Gastroesophageal sphincter (tissue), 3 donors: ENCODE measurements at regions not wholly inside any gene's neighbourhood (a gene's known extent, or its start where the extent isn't known, plus 50 kb on each side); places are given as distances from the start of the nearest gene placed in this dataset.

Source experiments
- EP300 ChIP-seq: sonication (generic); formaldehyde crosslinking; IDR thresholded peaks from one replicate; pipeline ENCODE4 v1.6.1; 2017; ENCODE audit warnings: antibody characterized with exemption, mild to moderate bottlenecking
- POLR2A ChIP-seq, 2 donors: fragments of 450-650 bp; IDR thresholded peaks; one replicate each; pipeline ENCODE4 v1.6.1; 2017; ENCODE audit warnings: antibody characterized with exemption in 2 of 2, mild to moderate bottlenecking in 2 of 2, moderate library complexity in 1 of 2
- POLR2AphosphoS5 ChIP-seq: sonication (generic); formaldehyde crosslinking; IDR thresholded peaks from one replicate; pipeline ENCODE4 v1.6.1; 2017; ENCODE audit warnings: antibody characterized with exemption
- TF ChIP-seq, protein P1 (sequence below), 4 experiments: fragments of 200-600 bp in 2 of 4; fragments of 450-650 bp in 2 of 4; sonication (generic) in 1 of 4; IDR thresholded peaks; one replicate each; pipeline ENCODE4 v1.5.1; 2017 to 2019; ENCODE audit warnings: antibody characterized with exemption in 4 of 4, mild to moderate bottlenecking in 2 of 4, moderate library complexity in 2 of 4

DNA sequence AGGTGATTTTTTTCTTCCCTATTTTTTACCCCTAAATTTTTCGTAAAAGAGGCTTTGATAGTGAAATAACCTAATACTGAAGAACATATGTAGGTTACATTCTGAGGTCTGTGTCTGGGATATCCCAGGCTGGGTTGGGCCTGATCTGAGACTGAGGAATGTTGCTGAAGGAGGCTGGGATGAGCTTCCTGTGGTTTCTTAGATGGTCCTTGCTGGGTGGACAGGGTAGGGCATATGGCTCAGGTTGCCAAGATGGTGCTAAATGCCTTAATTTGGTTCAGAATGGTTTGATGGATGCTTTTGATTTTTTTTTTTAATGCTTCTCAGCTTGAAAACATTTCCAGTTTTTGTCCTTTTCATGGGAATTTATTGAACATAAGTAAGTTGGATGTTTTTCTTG, 124.6 kb upstream of the PMCH start:
- no peak for TF ChIP-seq POLR2A (IDR thresholded peaks at IDR 0.05)
- TF ChIP-seq POLR2AphosphoS5 = no peak
- TF ChIP-seq, protein P1, sequence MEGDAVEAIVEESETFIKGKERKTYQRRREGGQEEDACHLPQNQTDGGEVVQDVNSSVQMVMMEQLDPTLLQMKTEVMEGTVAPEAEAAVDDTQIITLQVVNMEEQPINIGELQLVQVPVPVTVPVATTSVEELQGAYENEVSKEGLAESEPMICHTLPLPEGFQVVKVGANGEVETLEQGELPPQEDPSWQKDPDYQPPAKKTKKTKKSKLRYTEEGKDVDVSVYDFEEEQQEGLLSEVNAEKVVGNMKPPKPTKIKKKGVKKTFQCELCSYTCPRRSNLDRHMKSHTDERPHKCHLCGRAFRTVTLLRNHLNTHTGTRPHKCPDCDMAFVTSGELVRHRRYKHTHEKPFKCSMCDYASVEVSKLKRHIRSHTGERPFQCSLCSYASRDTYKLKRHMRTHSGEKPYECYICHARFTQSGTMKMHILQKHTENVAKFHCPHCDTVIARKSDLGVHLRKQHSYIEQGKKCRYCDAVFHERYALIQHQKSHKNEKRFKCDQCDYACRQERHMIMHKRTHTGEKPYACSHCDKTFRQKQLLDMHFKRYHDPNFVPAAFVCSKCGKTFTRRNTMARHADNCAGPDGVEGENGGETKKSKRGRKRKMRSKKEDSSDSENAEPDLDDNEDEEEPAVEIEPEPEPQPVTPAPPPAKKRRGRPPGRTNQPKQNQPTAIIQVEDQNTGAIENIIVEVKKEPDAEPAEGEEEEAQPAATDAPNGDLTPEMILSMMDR (IDR thresholded peaks at IDR 0.05) = no peak
- TF ChIP-seq EP300 = no peak
